ENCODE measurements at regions not wholly inside any gene's neighbourhood (a gene's known extent, or its start where the extent isn't known, plus 50 kb on each side); places are given as distances from the start of the nearest gene placed in this dataset.

- Histone ChIP-seq H3K4me1 (no peaks in the 10 kb centered on the region), H3K27ac (no peak overlapping the region), H3K9me3 (no peaks in the 10 kb centered on the region), H3K27me3 (no peaks in the 10 kb centered on the region), H3K4me3 (no peak overlapping the region), H3K36me3 (no peaks in the 10 kb centered on the region)
- no peak for DNase-seq
- TF ChIP-seq CTCF (IDR thresholded peaks at IDR 0.05): no peak
- no peak for ATAC-seq
- intact Hi-C loops (cut with DNase I): no loop called here
These were observed 71.0 kb upstream of the PRR23E start for GRCh38 chr3:127121885-127122284.

- DNase-seq: peak; percentile 2
- no peak for ATAC-seq
- no peaks in the 10 kb centered on the region for H3K4me1 ChIP-seq
- no peak overlapping the region for H3K4me3 ChIP-seq
- no peaks in the 10 kb centered on the region for H3K36me3 ChIP-seq
- no peak overlapping the region for H3K27ac ChIP-seq
- no peaks in the 10 kb centered on the region for H3K27me3 ChIP-seq
- H3K9me3 ChIP-seq: no peaks in the 10 kb centered on the region
- intact Hi-C loops (cut with DNase I): no loop called here
- no peak for TF ChIP-seq CTCF (IDR thresholded peaks at IDR 0.05)
These were observed 69.4 kb upstream of the PRR23E start for GRCh38 chr3:127123533-127123932.

GRCh38 chr3:127124120-127124519 is 68.8 kb upstream of the PRR23E start:
- no peak for TF ChIP-seq CTCF (IDR thresholded peaks at IDR 0.05)
- H3K27me3 ChIP-seq: no peaks in the 10 kb centered on the region
- H3K36me3 ChIP-seq: no peaks in the 10 kb centered on the region
- ATAC-seq (no peak), DNase-seq (no peak)
- intact Hi-C loops (cut with DNase I): no loop called here
- H3K27ac ChIP-seq: no peak overlapping the region
- no peaks in the 10 kb centered on the region for H3K9me3 ChIP-seq
- no peak overlapping the region for H3K4me3 ChIP-seq
- no peaks in the 10 kb centered on the region for H3K4me1 ChIP-seq

- no peaks in the 10 kb centered on the region for H3K36me3 ChIP-seq
- peak; percentile 49 for ATAC-seq
- TF ChIP-seq CTCF (IDR thresholded peaks at IDR 0.05): no peak
- no peak overlapping the region for H3K27ac ChIP-seq
- peaks cover 19% of the 10 kb centered on the region for H3K27me3 ChIP-seq
- H3K4me1 ChIP-seq: peaks cover 8% of the 10 kb centered on the region
- intact Hi-C loops (cut with DNase I): no loop called here
- H3K9me3 ChIP-seq: no peaks in the 10 kb centered on the region
- DNase-seq: no peak
- H3K4me3 ChIP-seq: no peak overlapping the region
These were observed 61.3 kb upstream of the PRR23E start for GRCh38 chr3:127131424-127132170.

- H3K36me3 ChIP-seq: no peaks in the 10 kb centered on the region
- no peak for ATAC-seq
- peaks cover 8% of the 10 kb centered on the region for H3K4me1 ChIP-seq
- TF ChIP-seq CTCF (IDR thresholded peaks at IDR 0.05): no peak
- H3K27me3 ChIP-seq: peaks cover 19% of the 10 kb centered on the region
- H3K4me3 ChIP-seq: no peak overlapping the region
- no peak overlapping the region for H3K27ac ChIP-seq
- no peaks in the 10 kb centered on the region for H3K9me3 ChIP-seq
- intact Hi-C loops (cut with DNase I): no loop called here
- DNase-seq: no peak
These were observed 60.1 kb upstream of the PRR23E start for GRCh38 chr3:127132876-127133275.

- no peak overlapping the region for H3K4me3 ChIP-seq
- peaks cover 8% of the 10 kb centered on the region for H3K4me1 ChIP-seq
- no peak for TF ChIP-seq CTCF (IDR thresholded peaks at IDR 0.05)
- intact Hi-C loops (cut with DNase I): no loop called here
- ATAC-seq (no peak), DNase-seq (no peak)
- H3K36me3 ChIP-seq: no peaks in the 10 kb centered on the region
- peaks cover 19% of the 10 kb centered on the region for H3K27me3 ChIP-seq
- no peak overlapping the region for H3K27ac ChIP-seq
- no peaks in the 10 kb centered on the region for H3K9me3 ChIP-seq
These were observed 59.0 kb upstream of the PRR23E start for GRCh38 chr3:127133971-127134370.
